ENCODE measurements at regions not wholly inside any gene's neighbourhood (a gene's known extent, or its start where the extent isn't known, plus 50 kb on each side); places are given as distances from the start of the nearest gene placed in this dataset.

DNA sequence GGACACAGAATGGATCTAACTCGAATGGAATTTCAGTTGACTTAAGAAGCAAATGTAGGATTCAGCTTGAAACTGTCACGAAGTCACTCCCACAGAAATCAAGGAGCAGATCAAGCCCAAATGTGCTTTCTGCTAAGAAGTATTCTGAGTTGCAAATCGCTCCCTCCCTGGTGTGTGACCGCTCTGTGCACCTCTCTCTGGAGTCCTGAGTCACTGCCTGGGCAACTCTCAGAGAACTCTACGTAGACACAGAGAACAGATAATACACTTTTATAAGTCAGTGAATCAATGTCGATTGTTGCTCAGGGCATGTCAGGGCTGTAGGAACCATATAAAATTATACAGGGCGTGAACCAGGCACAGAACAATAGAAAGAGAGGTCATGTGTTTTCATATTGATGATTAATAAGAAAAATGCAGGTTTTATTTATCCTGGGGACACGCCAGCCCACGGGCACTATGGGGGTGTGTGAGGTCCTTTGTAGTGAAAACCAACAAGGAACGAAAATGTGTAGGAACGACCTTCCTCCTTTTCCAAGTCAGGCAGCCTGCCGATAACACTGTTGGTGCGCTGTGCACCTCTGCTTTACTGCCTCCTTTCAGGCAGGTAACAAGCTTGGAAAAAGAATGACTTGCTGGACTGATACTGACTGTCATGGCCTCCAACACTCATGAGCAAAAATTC lies 248.1 kb upstream of the FOXQ1 start:
- WGBS, 2 donors: 75 to 83% methylated on average over 13 of the region's 13 CpGs
- H3K27ac ChIP-seq (ENCODE audit: low read depth in 1 of 2, low read length in 2 of 2): no peak overlapping the region
- no peaks in the 10 kb centered on the region for H3K9me3 ChIP-seq (ENCODE audit: control insufficient read depth, low read length)
- no peak for DNase-seq
- no peak overlapping the region for H3K4me3 ChIP-seq (ENCODE audit: low read length in 2 of 2)
- no peaks in the 10 kb centered on the region for H3K27me3 ChIP-seq (ENCODE audit: control insufficient read depth in 1 of 2, insufficient read depth in 2 of 2, low read length in 1 of 2)
- no peaks in the 10 kb centered on the region for H3K4me1 ChIP-seq (ENCODE audit: control insufficient read depth in 1 of 2, insufficient read depth in 2 of 2, low read length in 2 of 2)
- intact Hi-C loops (cut with DNase I): no loop called here
- no peaks in the 10 kb centered on the region for H3K36me3 ChIP-seq (ENCODE audit: control insufficient read depth in 1 of 2, insufficient read depth in 2 of 2, low read length in 1 of 2)
- ATAC-seq (ENCODE audit: low FRiP score): no peak

DNA sequence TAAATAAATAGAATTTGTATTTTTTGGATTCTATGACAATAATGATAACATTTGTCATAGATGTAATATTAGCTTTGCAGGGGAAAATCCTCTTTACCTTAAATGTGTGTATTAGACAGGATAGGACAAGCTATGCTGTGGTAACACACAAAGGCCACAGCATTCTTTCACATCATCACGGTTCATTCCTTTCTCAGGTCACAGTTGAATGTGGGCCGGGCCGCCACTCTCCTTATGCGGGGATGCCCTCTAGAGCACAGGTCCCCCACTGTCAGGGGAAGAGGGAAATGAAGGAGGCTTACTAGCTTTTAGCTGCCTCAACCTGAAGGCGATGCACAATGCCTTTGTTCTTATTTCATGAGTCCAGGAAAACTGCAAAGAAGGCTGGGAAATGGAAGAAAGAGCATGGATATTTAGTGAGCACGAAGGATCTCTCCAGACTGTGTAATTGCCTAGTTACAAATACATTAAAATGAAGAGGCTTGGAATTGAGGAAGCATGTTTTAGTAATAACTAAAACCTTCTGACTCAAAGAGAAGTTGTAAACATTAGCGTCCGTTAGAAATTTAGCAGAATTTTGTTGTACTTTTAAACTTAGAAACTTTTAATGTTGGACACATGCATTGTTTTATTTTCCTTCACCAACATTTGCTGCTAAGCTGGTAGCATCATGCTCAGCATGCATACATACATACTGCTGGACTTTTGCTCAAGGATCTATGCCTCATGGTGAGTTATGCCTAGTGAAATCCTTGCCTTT lies 248.9 kb upstream of the FOXQ1 start:
- Histone ChIP-seq H3K9me3 (ENCODE audit: control insufficient read depth, low read length) (no peaks in the 10 kb centered on the region), H3K4me3 (ENCODE audit: low read length in 2 of 2) (no peak overlapping the region), H3K27me3 (ENCODE audit: control insufficient read depth in 1 of 2, insufficient read depth in 2 of 2, low read length in 1 of 2) (no peaks in the 10 kb centered on the region), H3K4me1 (ENCODE audit: control insufficient read depth in 1 of 2, insufficient read depth in 2 of 2, low read length in 2 of 2) (no peaks in the 10 kb centered on the region), H3K27ac (ENCODE audit: low read depth in 1 of 2, low read length in 2 of 2) (no peak overlapping the region), H3K36me3 (ENCODE audit: control insufficient read depth in 1 of 2, insufficient read depth in 2 of 2, low read length in 1 of 2) (no peaks in the 10 kb centered on the region)
- intact Hi-C loops (cut with DNase I): no loop called here
- ATAC-seq (ENCODE audit: low FRiP score) (no peak), DNase-seq (no peak)
- WGBS, 2 donors: 82 to 88% methylated on average over 8 of the region's 8 CpGs

DNA sequence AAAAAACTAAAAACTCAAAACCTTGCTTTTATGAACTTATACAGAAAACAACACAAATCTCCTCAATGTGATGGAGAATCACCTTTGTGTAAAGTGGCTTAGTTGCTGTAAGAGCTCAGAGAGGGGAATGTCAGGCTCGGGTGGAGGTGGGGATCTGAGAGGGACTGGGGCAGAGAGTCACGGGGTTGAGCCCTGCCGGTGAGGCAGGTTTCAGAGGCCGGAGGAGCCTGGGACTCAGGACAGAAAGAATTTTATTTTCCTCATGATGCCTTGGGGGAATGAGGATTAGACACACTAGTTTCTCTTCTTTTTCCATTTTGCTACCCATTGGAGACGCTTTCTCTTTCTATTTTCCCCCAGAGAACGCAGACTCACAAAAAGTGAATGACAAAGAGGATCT lies 252.3 kb upstream of the FOXQ1 start:
- no peak overlapping the region for H3K4me3 ChIP-seq (ENCODE audit: low read length in 2 of 2)
- DNase-seq (no peak), ATAC-seq (ENCODE audit: low FRiP score) (no peak)
- no peaks in the 10 kb centered on the region for H3K4me1 ChIP-seq (ENCODE audit: control insufficient read depth in 1 of 2, insufficient read depth in 2 of 2, low read length in 2 of 2)
- 63 to 74% methylated on average over 6 of the region's 6 CpGs for WGBS, 2 donors
- H3K27me3 ChIP-seq (ENCODE audit: control insufficient read depth in 1 of 2, insufficient read depth in 2 of 2, low read length in 1 of 2): no peaks in the 10 kb centered on the region
- H3K36me3 ChIP-seq (ENCODE audit: control insufficient read depth in 1 of 2, insufficient read depth in 2 of 2, low read length in 1 of 2): no peaks in the 10 kb centered on the region
- intact Hi-C loops (cut with DNase I): no loop called here
- H3K27ac ChIP-seq (ENCODE audit: low read depth in 1 of 2, low read length in 2 of 2): no peak overlapping the region
- no peaks in the 10 kb centered on the region for H3K9me3 ChIP-seq (ENCODE audit: control insufficient read depth, low read length)

DNA sequence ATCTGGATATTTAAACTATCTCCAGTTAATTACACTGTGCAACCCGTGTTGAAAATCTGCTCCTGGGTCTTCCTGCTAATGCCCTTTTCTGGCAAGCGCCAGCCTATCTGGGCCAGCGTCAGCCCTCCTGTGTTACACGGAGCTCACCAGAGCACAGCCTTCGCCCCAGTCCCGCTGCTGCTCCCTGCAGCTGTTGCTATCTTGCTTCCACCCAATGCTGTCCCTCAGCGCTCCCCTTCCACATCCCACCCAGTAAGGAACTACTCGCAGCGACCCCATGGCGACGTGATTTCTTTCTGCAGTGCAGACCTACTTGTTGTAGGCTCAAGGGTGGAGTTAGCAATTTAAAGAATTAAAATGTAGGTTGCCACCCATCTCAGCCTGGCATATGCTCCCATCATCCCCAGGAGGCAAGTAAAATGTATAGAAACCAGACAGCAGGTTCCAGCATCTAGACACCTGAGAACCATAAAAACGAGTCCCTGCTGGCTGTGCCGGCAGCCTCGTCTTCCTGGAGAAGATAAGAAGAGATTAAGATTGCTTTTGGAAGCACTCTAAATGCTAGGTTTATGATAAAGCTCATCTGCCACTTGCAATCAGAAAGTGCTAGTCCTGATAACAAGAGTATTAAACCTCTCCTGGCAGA lies 254.3 kb upstream of the FOXQ1 start:
- no peak overlapping the region for H3K27ac ChIP-seq (ENCODE audit: low read depth in 1 of 2, low read length in 2 of 2)

DNA sequence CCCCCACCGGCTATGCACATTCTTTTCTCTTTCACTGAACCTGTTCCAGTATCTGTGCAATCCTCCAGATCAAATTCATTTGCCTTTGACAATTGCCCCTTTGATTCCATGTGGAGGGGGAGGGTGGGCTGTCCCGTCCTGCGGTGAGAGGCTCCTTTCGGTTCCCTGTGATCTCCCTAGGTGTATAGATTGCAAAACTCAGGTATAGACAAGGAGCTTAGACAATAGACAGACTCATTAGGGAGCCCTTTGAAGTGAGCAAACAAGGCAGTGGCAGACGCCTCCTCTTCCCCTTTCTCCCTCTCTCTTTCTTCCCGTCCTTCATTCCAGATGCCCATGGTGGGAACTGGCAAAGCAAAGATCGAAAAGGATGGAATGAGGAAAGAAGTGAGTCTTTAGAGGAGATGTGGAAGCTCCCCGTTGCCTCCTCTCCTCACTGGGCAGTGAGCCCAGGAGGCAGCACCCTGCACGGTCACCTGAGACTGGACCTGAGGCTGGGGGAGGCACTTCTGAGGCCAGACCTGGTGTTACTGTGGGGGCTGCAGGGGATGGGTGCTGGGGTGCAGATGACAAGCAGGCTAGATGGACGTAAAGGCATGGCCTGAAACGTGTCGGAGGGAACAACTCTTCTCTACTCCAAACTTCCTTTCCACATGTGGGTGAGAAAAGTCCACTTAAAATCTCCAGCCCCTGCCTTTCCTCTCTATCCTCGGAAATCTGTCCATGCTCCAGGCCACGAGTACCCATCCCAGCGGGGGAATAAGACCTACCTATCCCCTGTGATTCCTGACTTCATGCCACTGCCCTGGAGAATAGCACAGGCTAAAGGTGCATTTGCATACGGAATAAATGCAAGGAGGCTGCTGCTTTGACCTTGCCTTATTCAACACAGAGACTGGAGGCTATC lies 256.6 kb upstream of the FOXQ1 start:
- DNase-seq (no peak), ATAC-seq (ENCODE audit: low FRiP score) (no peak)
- no peaks in the 10 kb centered on the region for H3K9me3 ChIP-seq (ENCODE audit: control insufficient read depth, low read length)
- no peak overlapping the region for H3K4me3 ChIP-seq (ENCODE audit: low read length in 2 of 2)
- H3K27me3 ChIP-seq (ENCODE audit: control insufficient read depth in 1 of 2, insufficient read depth in 2 of 2, low read length in 1 of 2): no peaks in the 10 kb centered on the region
- H3K4me1 ChIP-seq (ENCODE audit: control insufficient read depth in 1 of 2, insufficient read depth in 2 of 2, low read length in 2 of 2): no peaks in the 10 kb centered on the region
- intact Hi-C loops (cut with DNase I): no loop called here
- H3K27ac ChIP-seq (ENCODE audit: low read depth in 1 of 2, low read length in 2 of 2): no peak overlapping the region
- WGBS, 2 donors: 65 to 68% methylated on average over 16 of the region's 16 CpGs
- no peaks in the 10 kb centered on the region for H3K36me3 ChIP-seq (ENCODE audit: control insufficient read depth in 1 of 2, insufficient read depth in 2 of 2, low read length in 1 of 2)

More for the DNA sequence above, 254.3 kb upstream of the FOXQ1 start:
- 73 to 79% methylated on average over 14 of the region's 14 CpGs for WGBS, 2 donors
- Histone ChIP-seq H3K27me3 (ENCODE audit: control insufficient read depth in 1 of 2, insufficient read depth in 2 of 2, low read length in 1 of 2) (no peaks in the 10 kb centered on the region), H3K9me3 (ENCODE audit: control insufficient read depth, low read length) (no peaks in the 10 kb centered on the region), H3K36me3 (ENCODE audit: control insufficient read depth in 1 of 2, insufficient read depth in 2 of 2, low read length in 1 of 2) (no peaks in the 10 kb centered on the region), H3K4me1 (ENCODE audit: control insufficient read depth in 1 of 2, insufficient read depth in 2 of 2, low read length in 2 of 2) (no peaks in the 10 kb centered on the region), H3K4me3 (ENCODE audit: low read length in 2 of 2) (no peak overlapping the region)
- intact Hi-C loops (cut with DNase I): no loop called here
- ATAC-seq (ENCODE audit: low FRiP score) (no peak), DNase-seq (no peak)

DNA sequence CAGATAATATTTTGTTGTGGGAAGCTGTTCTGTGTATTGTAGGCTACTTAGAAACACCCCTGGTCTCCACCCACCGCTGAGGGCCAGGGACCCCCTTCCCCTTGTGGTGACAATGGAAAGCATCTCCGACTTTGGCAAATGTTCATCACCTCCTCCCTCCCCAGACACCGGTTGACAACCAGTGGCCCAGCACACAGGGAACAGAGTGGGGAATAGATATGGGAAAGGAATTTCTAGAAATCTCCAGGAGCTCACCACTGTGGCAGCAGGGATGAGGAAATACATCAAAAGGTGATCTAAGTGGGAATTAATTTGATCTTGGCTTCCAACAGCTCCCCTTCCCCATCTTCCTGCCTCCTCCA lies 257.3 kb upstream of the FOXQ1 start:
- H3K9me3 ChIP-seq (ENCODE audit: control insufficient read depth, low read length): no peaks in the 10 kb centered on the region
- no peak overlapping the region for H3K27ac ChIP-seq (ENCODE audit: low read depth in 1 of 2, low read length in 2 of 2)
- intact Hi-C loops (cut with DNase I): no loop called here
- H3K36me3 ChIP-seq (ENCODE audit: control insufficient read depth in 1 of 2, insufficient read depth in 2 of 2, low read length in 1 of 2): no peaks in the 10 kb centered on the region
- ATAC-seq (ENCODE audit: low FRiP score) (no peak), DNase-seq (no peak)
- 79 to 88% methylated on average over 3 of the region's 3 CpGs for WGBS, 2 donors
- no peak overlapping the region for H3K4me3 ChIP-seq (ENCODE audit: low read length in 2 of 2)
- no peaks in the 10 kb centered on the region for H3K4me1 ChIP-seq (ENCODE audit: control insufficient read depth in 1 of 2, insufficient read depth in 2 of 2, low read length in 2 of 2)
- no peaks in the 10 kb centered on the region for H3K27me3 ChIP-seq (ENCODE audit: control insufficient read depth in 1 of 2, insufficient read depth in 2 of 2, low read length in 1 of 2)

DNA sequence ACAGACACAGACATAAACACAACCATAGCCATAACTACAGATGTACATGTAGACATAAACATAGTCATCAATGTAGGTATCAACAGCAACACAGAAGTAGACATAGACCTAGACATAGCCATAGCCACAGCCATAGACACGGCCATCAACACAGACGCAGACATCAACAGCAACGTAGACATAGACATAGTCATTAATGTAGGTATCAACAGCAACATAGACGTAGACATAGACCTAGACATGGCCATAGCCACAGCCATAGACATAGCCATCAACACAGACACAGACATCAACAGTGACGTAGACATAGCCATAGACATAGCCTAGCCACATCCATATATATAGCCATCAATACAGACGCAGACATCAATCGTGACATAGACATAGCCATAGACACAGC lies 258.3 kb upstream of the FOXQ1 start:
- 69 to 71% methylated on average over 7 of the region's 7 CpGs for WGBS, 2 donors
- DNase-seq (no peak), ATAC-seq (ENCODE audit: low FRiP score) (peak; percentile 40)
- Histone ChIP-seq H3K27ac (ENCODE audit: low read depth in 1 of 2, low read length in 2 of 2) (no peak overlapping the region), H3K36me3 (ENCODE audit: control insufficient read depth in 1 of 2, insufficient read depth in 2 of 2, low read length in 1 of 2) (no peaks in the 10 kb centered on the region), H3K27me3 (ENCODE audit: control insufficient read depth in 1 of 2, insufficient read depth in 2 of 2, low read length in 1 of 2) (no peaks in the 10 kb centered on the region), H3K4me1 (ENCODE audit: control insufficient read depth in 1 of 2, insufficient read depth in 2 of 2, low read length in 2 of 2) (no peaks in the 10 kb centered on the region), H3K4me3 (ENCODE audit: low read length in 2 of 2) (no peak overlapping the region), H3K9me3 (ENCODE audit: control insufficient read depth, low read length) (no peaks in the 10 kb centered on the region)
- intact Hi-C loops (cut with DNase I): no loop called here

DNA sequence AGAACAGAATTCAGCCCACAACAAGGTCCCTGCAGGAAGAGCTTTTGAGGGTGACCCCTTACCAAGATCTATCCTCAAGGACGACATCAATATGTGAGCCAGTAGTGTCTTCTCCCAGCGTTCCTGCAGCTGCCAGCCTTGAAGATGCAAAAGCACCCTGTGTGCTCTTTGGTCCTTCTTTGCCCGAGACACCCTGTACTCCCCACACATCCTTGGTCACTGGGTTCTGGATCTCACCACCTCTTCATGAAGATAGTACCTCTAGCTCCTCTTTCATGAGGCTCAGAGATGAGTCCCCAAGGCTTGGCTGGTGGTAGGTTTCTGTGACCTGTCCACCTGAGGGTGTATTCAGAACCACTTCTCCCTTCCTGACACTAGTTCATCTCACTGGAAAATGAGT lies 259.6 kb upstream of the FOXQ1 start:
- Histone ChIP-seq H3K27me3 (ENCODE audit: control insufficient read depth in 1 of 2, insufficient read depth in 2 of 2, low read length in 1 of 2) (no peaks in the 10 kb centered on the region), H3K4me1 (ENCODE audit: control insufficient read depth in 1 of 2, insufficient read depth in 2 of 2, low read length in 2 of 2) (no peaks in the 10 kb centered on the region), H3K36me3 (ENCODE audit: control insufficient read depth in 1 of 2, insufficient read depth in 2 of 2, low read length in 1 of 2) (no peaks in the 10 kb centered on the region), H3K27ac (ENCODE audit: low read depth in 1 of 2, low read length in 2 of 2) (no peak overlapping the region), H3K4me3 (ENCODE audit: low read length in 2 of 2) (no peak overlapping the region), H3K9me3 (ENCODE audit: control insufficient read depth, low read length) (no peaks in the 10 kb centered on the region)
- intact Hi-C loops (cut with DNase I): no loop called here
- DNase-seq: no peak
- no peak for ATAC-seq (ENCODE audit: low FRiP score)
- 87 to 90% methylated on average over 3 of the region's 3 CpGs for WGBS, 2 donors

Measured in aorta (tissue), 5 donors.